ENCODE measurements at regions not wholly inside any gene's neighbourhood (a gene's known extent, or its start where the extent isn't known, plus 50 kb on each side); places are given as distances from the start of the nearest gene placed in this dataset.

- Histone ChIP-seq H3K9me3 (peaks cover 0 to 9% (median 0%) of the 10 kb centered on the region in 4 donors), H3K27ac (no peak overlapping the region), H3K27me3 (no peaks in the 10 kb centered on the region), H3K4me1 (no peaks in the 10 kb centered on the region), H3K36me3 (no peaks in the 10 kb centered on the region), H3K4me3 (no peak overlapping the region)
- no peak for DNase-seq
- TF ChIP-seq POLR2A (IDR thresholded peaks at IDR 0.05) (no peak), CTCF (IDR thresholded peaks at IDR 0.05) (no peak)
These were observed 175.6 kb downstream of the TRIM27 start for GRCh38 chr6:28748192-28748591.

GRCh38 chr6:28750926-28751458, 172.8 kb downstream of the TRIM27 start:
- no peak for TF ChIP-seq CTCF (IDR thresholded peaks at IDR 0.05)
- no peak for TF ChIP-seq POLR2A (IDR thresholded peaks at IDR 0.05)
- DNase-seq: no peak
- H3K4me3 ChIP-seq: no peak overlapping the region
- peaks cover 0 to 9% (median 0%) of the 10 kb centered on the region in 4 donors for H3K9me3 ChIP-seq
- no peaks in the 10 kb centered on the region for H3K36me3 ChIP-seq
- H3K27me3 ChIP-seq: no peaks in the 10 kb centered on the region
- no peaks in the 10 kb centered on the region for H3K4me1 ChIP-seq
- H3K27ac ChIP-seq: no peak overlapping the region

DNA sequence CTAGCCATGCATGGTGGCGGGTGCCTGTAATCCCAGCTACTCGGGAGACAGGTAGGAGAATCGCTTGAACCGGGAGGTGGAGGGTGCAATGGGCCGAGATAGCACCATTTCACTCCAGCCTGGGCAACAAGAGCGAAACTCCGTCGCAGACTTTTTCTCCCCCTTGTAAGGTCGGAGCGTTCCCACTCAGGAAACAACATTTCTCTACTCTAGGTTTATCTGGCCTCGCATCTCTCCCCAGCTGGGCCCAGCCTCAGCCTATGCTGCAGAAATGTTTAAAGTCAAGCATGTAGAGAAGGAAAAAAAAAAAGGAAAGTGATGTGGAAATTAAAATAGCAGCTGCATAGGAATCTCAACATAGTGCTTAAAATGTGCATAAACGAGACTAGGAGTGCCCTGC, 172.3 kb downstream of the TRIM27 start:
- H3K27ac ChIP-seq: no peak overlapping the region
- TF ChIP-seq CTCF (IDR thresholded peaks at IDR 0.05) (no peak), POLR2A (IDR thresholded peaks at IDR 0.05) (no peak)
- DNase-seq: no peak
- H3K36me3 ChIP-seq: no peaks in the 10 kb centered on the region
- H3K27me3 ChIP-seq: no peaks in the 10 kb centered on the region
- no peak overlapping the region for H3K4me3 ChIP-seq
- peaks cover 0 to 9% (median 0%) of the 10 kb centered on the region in 4 donors for H3K9me3 ChIP-seq
- no peaks in the 10 kb centered on the region for H3K4me1 ChIP-seq

DNA sequence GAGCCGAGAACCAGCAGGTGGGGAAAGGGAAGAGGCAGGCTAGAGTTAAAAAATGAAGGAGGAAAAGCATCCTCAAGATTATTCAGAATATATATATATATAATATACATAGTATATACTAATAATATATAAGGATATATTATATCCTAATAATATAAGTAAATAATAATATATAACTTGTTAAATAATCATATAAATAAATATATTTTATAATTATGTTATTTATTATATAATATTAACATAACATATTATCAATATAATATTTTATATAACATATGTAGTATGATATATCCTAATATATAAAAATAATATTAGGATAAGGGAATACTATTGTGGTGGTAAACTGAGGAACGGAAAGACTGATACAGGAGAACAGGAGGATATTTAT, 171.8 kb downstream of the TRIM27 start:
- Histone ChIP-seq H3K4me3 (no peak overlapping the region), H3K27ac (no peak overlapping the region), H3K9me3 (peaks cover 0 to 9% (median 0%) of the 10 kb centered on the region in 4 donors), H3K27me3 (no peaks in the 10 kb centered on the region), H3K36me3 (no peaks in the 10 kb centered on the region), H3K4me1 (no peaks in the 10 kb centered on the region)
- TF ChIP-seq POLR2A (IDR thresholded peaks at IDR 0.05) (no peak), CTCF (IDR thresholded peaks at IDR 0.05) (no peak)
- DNase-seq: no peak

DNA sequence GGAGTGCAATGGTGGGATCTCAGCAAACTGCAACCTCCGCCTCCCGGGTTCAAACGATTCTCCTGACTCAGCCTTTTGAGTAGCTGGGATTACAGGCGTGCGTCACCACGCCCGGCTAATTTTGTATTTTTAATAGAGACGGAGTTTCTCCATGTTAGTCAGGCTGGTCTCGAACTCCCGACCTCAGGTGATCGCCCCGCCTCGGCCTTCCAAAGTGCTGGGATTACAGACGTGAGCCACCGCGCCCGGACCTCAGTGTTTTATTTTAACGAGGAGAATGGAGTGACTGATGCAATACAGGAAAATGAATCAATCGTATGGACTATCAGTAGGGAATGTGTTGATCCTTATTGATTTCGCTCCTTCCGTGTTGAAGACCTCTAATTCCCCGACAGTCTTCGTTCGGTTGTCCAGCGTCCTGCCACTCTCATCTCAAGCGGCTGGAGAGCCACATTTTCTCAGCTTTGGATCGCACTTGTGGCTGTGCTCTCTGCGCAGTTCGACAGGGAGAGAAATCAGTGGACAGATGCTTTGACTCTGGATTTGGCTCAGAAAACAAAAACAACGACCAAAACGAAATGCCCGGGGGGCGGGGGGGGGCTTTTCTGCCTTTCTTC, 166.2 kb downstream of the TRIM27 start:
- no peak overlapping the region for H3K27ac ChIP-seq
- TF ChIP-seq POLR2A (IDR thresholded peaks at IDR 0.05) (no peak), CTCF (IDR thresholded peaks at IDR 0.05) (no peak)
- H3K9me3 ChIP-seq: no peaks in the 10 kb centered on the region
- no peaks in the 10 kb centered on the region for H3K4me1 ChIP-seq
- H3K36me3 ChIP-seq: no peaks in the 10 kb centered on the region
- DNase-seq: no peak
- no peak overlapping the region for H3K4me3 ChIP-seq
- H3K27me3 ChIP-seq: no peaks in the 10 kb centered on the region
